OCI-LY1 (cell line): ENCODE measurements at regions not wholly inside any gene's neighbourhood (a gene's known extent, or its start where the extent isn't known, plus 50 kb on each side); places are given as distances from the start of the nearest gene placed in this dataset.

Source experiments
- EZH2 ChIP-seq: fragments of 200-600 bp; sonication (generic), shearing (Covaris generic); IDR thresholded peaks from 2 replicates; pipeline ENCODE4 v1.8.0; 2017; ENCODE audit warnings: borderline replicate concordance, mixed run types, mild to moderate bottlenecking, antibody characterized with exemption, low read length, moderate library complexity, mixed read lengths
- TF ChIP-seq, protein P1 (sequence below): fragments of 200-600 bp; sonication (generic), shearing (Covaris generic); IDR thresholded peaks from 2 replicates; pipeline ENCODE4 v1.5.1; 2017; ENCODE audit warnings: mild to moderate bottlenecking, antibody characterized with exemption, low read length, moderate library complexity, mixed read lengths

DNA sequence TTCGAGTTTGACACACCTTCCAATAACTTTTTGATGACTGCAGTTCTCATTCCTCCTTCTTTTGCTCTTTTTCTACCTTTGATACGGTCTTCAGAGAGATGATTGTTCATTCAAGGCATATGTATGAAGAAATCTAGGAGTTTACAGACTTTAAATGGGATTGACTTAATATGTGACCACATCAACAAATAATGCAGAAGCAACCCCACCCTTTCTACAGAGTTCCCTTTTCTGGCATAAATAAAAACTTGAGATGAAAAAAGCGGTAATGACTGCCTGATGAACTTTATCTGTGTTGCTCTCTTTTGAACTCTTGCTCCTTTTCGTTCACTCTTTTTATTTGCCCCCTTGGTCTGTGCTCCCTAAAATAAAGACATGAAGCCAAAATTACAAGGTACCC, 161.7 kb downstream of the C7orf25 start:
- TF ChIP-seq, protein P1, sequence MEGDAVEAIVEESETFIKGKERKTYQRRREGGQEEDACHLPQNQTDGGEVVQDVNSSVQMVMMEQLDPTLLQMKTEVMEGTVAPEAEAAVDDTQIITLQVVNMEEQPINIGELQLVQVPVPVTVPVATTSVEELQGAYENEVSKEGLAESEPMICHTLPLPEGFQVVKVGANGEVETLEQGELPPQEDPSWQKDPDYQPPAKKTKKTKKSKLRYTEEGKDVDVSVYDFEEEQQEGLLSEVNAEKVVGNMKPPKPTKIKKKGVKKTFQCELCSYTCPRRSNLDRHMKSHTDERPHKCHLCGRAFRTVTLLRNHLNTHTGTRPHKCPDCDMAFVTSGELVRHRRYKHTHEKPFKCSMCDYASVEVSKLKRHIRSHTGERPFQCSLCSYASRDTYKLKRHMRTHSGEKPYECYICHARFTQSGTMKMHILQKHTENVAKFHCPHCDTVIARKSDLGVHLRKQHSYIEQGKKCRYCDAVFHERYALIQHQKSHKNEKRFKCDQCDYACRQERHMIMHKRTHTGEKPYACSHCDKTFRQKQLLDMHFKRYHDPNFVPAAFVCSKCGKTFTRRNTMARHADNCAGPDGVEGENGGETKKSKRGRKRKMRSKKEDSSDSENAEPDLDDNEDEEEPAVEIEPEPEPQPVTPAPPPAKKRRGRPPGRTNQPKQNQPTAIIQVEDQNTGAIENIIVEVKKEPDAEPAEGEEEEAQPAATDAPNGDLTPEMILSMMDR: no peak
- TF ChIP-seq EZH2: no peak
